SKM-1 (cell line): ENCODE measurements at regions not wholly inside any gene's neighbourhood (a gene's known extent, or its start where the extent isn't known, plus 50 kb on each side); places are given as distances from the start of the nearest gene placed in this dataset.
"Not testable (repeated sequence)": the region's sequence is repeated elsewhere in the genome, so short reads cannot be mapped to it uniquely, and the experiment has no call there.

Experiments
- DNase-seq: peaks from one replicate; lab custom pipeline; 2025; ENCODE audit not compliant: unreplicated experiment; lab: John Stamatoyannopoulos, UW

- DNase-seq, result no peak
Observed at GRCh38 chr2:65918760-65919187, 486.4 kb upstream of the SPRED2 start.

GRCh38 chr2:65917986-65918385 is 485.6 kb upstream of the SPRED2 start:
- DNase-seq, result no peak

- no peak for DNase-seq
Observed at GRCh38 chr2:65916785-65917295, 484.4 kb upstream of the SPRED2 start.

GRCh38 chr2:65916177-65916576 is 483.8 kb upstream of the SPRED2 start:
- no peak for DNase-seq

GRCh38 chr2:65915273-65915672 is 482.9 kb upstream of the SPRED2 start:
- DNase-seq, result no peak

- DNase-seq, result no peak
Observed at GRCh38 chr2:65914244-65914786, 481.9 kb upstream of the SPRED2 start.

GRCh38 chr2:65913813-65914212 is 481.4 kb upstream of the SPRED2 start:
- DNase-seq, result no peak

- peak; percentile 73 for DNase-seq
Observed at GRCh38 chr2:65901756-65902155, 469.4 kb upstream of the SPRED2 start.

- DNase-seq, result no peak
Observed at GRCh38 chr2:65896446-65896845, 464.0 kb upstream of the SPRED2 start.

- DNase-seq, result not testable (repeated sequence)
Observed at GRCh38 chr2:65890131-65890530, 457.7 kb upstream of the SPRED2 start.

GRCh38 chr2:65885266-65885665 is 452.9 kb upstream of the SPRED2 start:
- no peak for DNase-seq

GRCh38 chr2:65881592-65881991 is 449.2 kb upstream of the SPRED2 start:
- DNase-seq, result no peak

- DNase-seq, result no peak
Observed at GRCh38 chr2:65880436-65880835, 448.0 kb upstream of the SPRED2 start.

GRCh38 chr2:65878011-65878340 is 445.6 kb upstream of the SPRED2 start:
- no peak for DNase-seq

GRCh38 chr2:65877331-65878010 is 445.1 kb upstream of the SPRED2 start:
- DNase-seq, result no peak

GRCh38 chr2:65876114-65876513 is 443.7 kb upstream of the SPRED2 start:
- DNase-seq, result no peak

GRCh38 chr2:65870826-65871225 is 438.4 kb upstream of the SPRED2 start:
- no peak for DNase-seq

GRCh38 chr2:65869296-65869695 is 436.9 kb upstream of the SPRED2 start:
- DNase-seq, result no peak

GRCh38 chr2:65868177-65868576 is 435.8 kb upstream of the SPRED2 start:
- no peak for DNase-seq

GRCh38 chr2:65867446-65867845 is 435.0 kb upstream of the SPRED2 start:
- no peak for DNase-seq

GRCh38 chr2:65866148-65866547 is 433.7 kb upstream of the SPRED2 start:
- DNase-seq, result no peak

- no peak for DNase-seq
Observed at GRCh38 chr2:65864619-65865018, 432.2 kb upstream of the SPRED2 start.

GRCh38 chr2:65863713-65864112 is 431.3 kb upstream of the SPRED2 start:
- no peak for DNase-seq
